Gastroesophageal sphincter (tissue), 4 donors: ENCODE measurements at regions not wholly inside any gene's neighbourhood (a gene's known extent, or its start where the extent isn't known, plus 50 kb on each side); places are given as distances from the start of the nearest gene placed in this dataset.

Experiments
- ATAC-seq: fragments of 150-250 bp; one replicate; pipeline ENCODE4 v1.9.1; 2016; ENCODE audit warnings: mild to moderate bottlenecking, moderate library complexity
- H3K27ac ChIP-seq, 4 donors: fragments of 200-600 bp; sonication (generic) in 3 of 4; 1 replicate in 3 of 4; 2 replicates in 1 of 4; pipeline ENCODE4 v1.5.1; 2016 to 2019
- H3K27me3 ChIP-seq: fragments of 200-600 bp; sonication (generic); one replicate; pipeline ENCODE4 v1.5.1; 2019
- H3K36me3 ChIP-seq, 2 donors: fragments of 200-600 bp; sonication (generic); one replicate each; pipeline ENCODE4 v1.5.1; 2019; ENCODE audit warnings: control low read depth in 1 of 2
- H3K4me1 ChIP-seq, 3 donors: fragments of 200-600 bp; sonication (generic); 1 replicate in 2 of 3; 2 replicates in 1 of 3; pipeline ENCODE4 v1.5.1; 2016 to 2019; ENCODE audit warnings: control low read depth in 2 of 3
- H3K4me3 ChIP-seq, 2 donors: fragments of 200-600 bp; sonication (generic); one replicate each; pipeline ENCODE4 v1.5.1; 2019; ENCODE audit warnings: mild to moderate bottlenecking in 1 of 2, moderate library complexity in 1 of 2
- H3K9me3 ChIP-seq, 3 donors: fragments of 200-600 bp; sonication (generic); one replicate each; pipeline ENCODE4 v1.5.1; 2017 to 2019; ENCODE audit warnings: control low read depth in 2 of 3
- EP300 ChIP-seq: sonication (generic); formaldehyde crosslinking; IDR thresholded peaks from one replicate; pipeline ENCODE4 v1.6.1; 2017; ENCODE audit warnings: antibody characterized with exemption, mild to moderate bottlenecking
- POLR2A ChIP-seq, 2 donors: fragments of 450-650 bp; IDR thresholded peaks; one replicate each; pipeline ENCODE4 v1.6.1; 2017; ENCODE audit warnings: antibody characterized with exemption in 2 of 2, mild to moderate bottlenecking in 2 of 2, moderate library complexity in 1 of 2
- POLR2AphosphoS5 ChIP-seq: sonication (generic); formaldehyde crosslinking; IDR thresholded peaks from one replicate; pipeline ENCODE4 v1.6.1; 2017; ENCODE audit warnings: antibody characterized with exemption
- WGBS, 2 donors: methylation state at CpG; one replicate each; pipeline ENCODE4 v1.1.5; 2018; ENCODE audit warnings: low coverage in 1 of 2; 5-methylcytosine and 5-hydroxymethylcytosine counted together
- TF ChIP-seq, protein P1 (sequence below), 4 experiments: fragments of 200-600 bp in 2 of 4; fragments of 450-650 bp in 2 of 4; sonication (generic) in 1 of 4; IDR thresholded peaks; one replicate each; pipeline ENCODE4 v1.5.1; 2017 to 2019; ENCODE audit warnings: antibody characterized with exemption in 4 of 4, mild to moderate bottlenecking in 2 of 4, moderate library complexity in 2 of 4

DNA sequence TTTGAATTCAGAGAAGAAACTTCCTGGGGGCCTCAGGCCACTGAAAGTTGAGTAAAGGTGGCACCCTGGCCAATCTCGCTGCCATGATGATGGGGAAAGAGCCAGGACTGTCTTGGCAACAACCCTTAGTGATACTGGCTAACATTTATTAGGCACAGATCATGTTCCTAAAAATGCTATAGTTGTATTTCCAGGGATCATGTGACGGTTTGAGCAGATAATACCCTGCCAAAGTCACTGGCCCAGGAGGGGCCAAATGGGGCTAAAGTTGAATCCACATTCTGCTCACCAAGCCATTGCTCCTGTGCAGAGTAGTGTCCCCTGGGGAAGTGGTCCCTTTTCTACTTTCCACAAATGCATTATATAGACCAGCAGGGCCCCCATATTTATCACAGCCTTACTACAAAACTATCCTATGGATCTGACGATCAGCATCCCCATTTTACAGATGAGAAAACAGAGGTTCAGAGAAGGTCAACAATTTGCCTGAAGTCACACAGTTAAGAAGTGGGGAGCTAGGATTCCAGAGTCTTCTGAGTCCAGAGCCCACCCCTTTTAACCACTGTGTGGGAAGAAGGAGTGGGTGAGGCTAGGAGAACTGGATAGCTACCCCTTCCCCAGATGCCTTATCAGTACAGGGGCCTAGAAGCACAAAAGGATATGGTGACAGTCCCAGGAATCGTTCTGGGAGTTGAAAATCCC, 300.0 kb upstream of the IRX3 start:
- ATAC-seq: no peak
- Histone ChIP-seq H3K36me3 (no peaks in the 10 kb centered on the region), H3K4me1 (no peaks in the 10 kb centered on the region), H3K27me3 (peaks cover 36% of the 10 kb centered on the region), H3K4me3 (no peak overlapping the region), H3K9me3 (no peaks in the 10 kb centered on the region), H3K27ac (no peak overlapping the region)
- 54 to 75% methylated on average over 1 to 4 of the region's 4 CpGs for WGBS, 2 donors
- TF ChIP-seq, protein P1, sequence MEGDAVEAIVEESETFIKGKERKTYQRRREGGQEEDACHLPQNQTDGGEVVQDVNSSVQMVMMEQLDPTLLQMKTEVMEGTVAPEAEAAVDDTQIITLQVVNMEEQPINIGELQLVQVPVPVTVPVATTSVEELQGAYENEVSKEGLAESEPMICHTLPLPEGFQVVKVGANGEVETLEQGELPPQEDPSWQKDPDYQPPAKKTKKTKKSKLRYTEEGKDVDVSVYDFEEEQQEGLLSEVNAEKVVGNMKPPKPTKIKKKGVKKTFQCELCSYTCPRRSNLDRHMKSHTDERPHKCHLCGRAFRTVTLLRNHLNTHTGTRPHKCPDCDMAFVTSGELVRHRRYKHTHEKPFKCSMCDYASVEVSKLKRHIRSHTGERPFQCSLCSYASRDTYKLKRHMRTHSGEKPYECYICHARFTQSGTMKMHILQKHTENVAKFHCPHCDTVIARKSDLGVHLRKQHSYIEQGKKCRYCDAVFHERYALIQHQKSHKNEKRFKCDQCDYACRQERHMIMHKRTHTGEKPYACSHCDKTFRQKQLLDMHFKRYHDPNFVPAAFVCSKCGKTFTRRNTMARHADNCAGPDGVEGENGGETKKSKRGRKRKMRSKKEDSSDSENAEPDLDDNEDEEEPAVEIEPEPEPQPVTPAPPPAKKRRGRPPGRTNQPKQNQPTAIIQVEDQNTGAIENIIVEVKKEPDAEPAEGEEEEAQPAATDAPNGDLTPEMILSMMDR (IDR thresholded peaks at IDR 0.05): no peak
- TF ChIP-seq POLR2A (IDR thresholded peaks at IDR 0.05) (no peak), EP300 (no peak), POLR2AphosphoS5 (no peak)

DNA sequence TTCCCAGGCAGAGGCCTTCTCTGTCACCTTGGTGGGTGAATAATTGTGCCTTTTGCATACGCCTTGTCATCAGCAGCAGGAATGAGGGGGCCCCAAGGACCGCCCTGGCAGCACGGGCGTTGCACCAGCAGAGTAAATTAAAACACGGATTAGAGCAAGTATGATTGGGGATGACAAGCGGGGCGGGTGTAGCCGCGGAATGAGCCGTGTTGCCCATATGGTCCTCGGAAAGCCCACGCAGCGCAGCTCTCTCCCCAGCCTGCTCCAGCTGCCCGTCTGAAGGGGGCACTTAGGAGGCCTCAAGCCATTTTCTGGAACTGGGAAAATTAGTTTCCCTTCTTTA, 299.4 kb upstream of the IRX3 start:
- no peak for ATAC-seq
- H3K4me1 ChIP-seq: no peaks in the 10 kb centered on the region
- no peak overlapping the region for H3K27ac ChIP-seq
- no peaks in the 10 kb centered on the region for H3K9me3 ChIP-seq
- WGBS, 2 donors: 43 to 64% methylated on average over 13 of the region's 14 CpGs
- TF ChIP-seq POLR2A (IDR thresholded peaks at IDR 0.05): no peak
- TF ChIP-seq POLR2AphosphoS5: no peak
- TF ChIP-seq, protein P1 (IDR thresholded peaks at IDR 0.05): no peak
- TF ChIP-seq EP300: no peak
- H3K27me3 ChIP-seq: peaks cover 39% of the 10 kb centered on the region
- H3K4me3 ChIP-seq: no peak overlapping the region
- H3K36me3 ChIP-seq: no peaks in the 10 kb centered on the region

DNA sequence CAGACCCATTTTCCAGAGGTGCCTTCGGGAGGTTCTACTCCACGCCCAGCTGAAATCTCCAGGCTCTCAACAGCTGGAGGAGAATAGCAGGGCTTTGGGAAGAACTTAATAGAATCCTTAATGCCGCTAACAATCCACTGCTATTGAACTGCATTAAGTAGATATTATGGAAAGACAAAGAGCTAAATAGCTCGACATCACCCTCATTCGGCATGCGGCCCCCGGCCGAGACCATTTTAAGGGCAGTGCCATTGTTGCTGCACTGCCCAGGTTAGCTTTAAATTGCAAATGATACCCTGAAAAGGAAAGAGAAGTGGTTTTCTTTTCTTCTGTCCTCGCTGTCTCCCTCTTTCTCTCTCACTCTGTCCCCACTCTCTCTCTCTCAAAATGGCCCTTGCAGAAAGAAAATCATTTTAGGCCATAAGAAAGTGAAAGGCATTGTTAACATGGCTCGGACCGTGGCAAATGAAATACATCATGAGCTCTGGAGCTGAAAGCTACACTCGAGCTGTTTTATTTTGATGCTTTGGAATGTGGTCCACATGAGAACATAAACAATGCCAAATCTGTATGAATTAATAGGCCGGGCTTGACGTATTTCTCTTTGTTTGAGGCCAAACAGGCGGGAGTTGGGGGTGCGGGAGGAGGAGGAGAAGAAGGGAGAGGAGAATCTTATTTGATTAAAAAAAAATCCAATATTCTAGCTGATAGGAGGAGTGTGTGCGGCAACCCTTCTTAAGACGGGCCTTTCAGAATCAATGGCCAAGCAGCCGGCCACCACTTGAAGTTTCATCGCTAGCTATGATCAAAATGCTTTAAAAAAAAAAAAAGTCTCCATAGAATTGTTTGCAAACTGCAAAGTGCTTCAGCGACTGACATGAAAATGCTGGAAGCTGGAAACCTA, 298.8 kb upstream of the IRX3 start:
- Histone ChIP-seq H3K4me3 (no peak overlapping the region), H3K4me1 (no peaks in the 10 kb centered on the region), H3K9me3 (no peaks in the 10 kb centered on the region), H3K27me3 (peaks cover 41% of the 10 kb centered on the region), H3K27ac (no peak overlapping the region), H3K36me3 (no peaks in the 10 kb centered on the region)
- TF ChIP-seq POLR2AphosphoS5: no peak
- ATAC-seq: no peak
- 49 to 56% methylated on average over 16 to 19 of the region's 21 CpGs for WGBS, 2 donors

DNA sequence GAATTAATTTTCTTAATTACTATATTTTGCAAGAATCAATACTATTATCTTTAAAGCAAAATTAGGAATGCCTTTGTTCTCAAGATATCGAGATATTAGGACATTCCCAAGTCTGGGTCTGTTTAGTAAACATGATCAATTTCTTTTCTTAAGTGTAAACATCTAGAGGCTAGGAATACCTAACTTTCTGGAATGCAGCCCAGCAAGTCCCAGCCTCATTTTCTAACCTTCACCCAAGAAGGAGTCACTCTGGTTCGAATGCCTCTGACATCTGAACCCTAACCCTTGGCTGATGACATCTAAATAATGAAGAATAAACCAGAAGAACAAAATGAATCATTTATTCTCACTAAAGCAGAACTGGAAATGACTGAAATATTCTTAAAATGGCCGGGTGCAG, 297.5 kb upstream of the IRX3 start:
- Histone ChIP-seq H3K9me3 (no peaks in the 10 kb centered on the region), H3K27ac (no peak overlapping the region), H3K4me1 (no peaks in the 10 kb centered on the region), H3K27me3 (peaks cover 50% of the 10 kb centered on the region), H3K4me3 (no peak overlapping the region), H3K36me3 (no peaks in the 10 kb centered on the region)
- TF ChIP-seq POLR2AphosphoS5: no peak
- TF ChIP-seq EP300: no peak
- no peak for TF ChIP-seq POLR2A (IDR thresholded peaks at IDR 0.05)
- TF ChIP-seq, protein P1 (IDR thresholded peaks at IDR 0.05): no peak
- 61 to 69% methylated on average over 2 to 3 of the region's 3 CpGs for WGBS, 2 donors
- ATAC-seq: no peak

DNA sequence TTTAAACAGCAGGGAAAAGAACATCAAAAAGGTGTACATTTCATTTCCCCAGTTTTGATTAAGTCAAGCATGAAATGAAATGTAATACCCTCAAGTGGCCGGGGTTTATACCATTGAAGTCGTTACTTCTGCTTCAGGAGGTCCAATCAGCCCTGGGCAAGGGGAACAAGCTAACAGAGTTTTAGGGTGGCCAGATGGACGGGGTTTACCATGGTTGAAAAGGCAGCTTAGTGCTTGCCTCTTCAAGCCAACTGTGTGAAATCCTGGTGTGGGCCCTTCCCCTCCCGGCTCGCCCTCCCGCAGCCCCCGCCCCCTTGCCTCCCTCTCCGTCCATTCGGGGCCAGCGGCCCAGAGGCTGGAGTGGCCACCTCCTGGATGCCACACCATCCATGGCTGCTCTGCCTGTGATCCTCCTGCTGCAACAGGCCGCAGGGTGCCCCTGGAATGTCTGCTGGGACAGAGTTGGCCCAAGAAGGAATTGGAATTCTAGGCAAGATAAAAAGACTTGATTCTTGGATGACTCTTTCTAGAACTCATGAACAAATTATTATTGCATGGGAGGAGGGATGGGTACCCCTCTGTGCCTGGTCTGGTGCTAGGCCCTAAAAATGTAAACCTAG, 296.2 kb upstream of the IRX3 start:
- Histone ChIP-seq H3K27me3 (peaks cover 59% of the 10 kb centered on the region), H3K9me3 (no peaks in the 10 kb centered on the region), H3K4me3 (no peak overlapping the region), H3K4me1 (no peaks in the 10 kb centered on the region), H3K27ac (no peak overlapping the region), H3K36me3 (no peaks in the 10 kb centered on the region)
- TF ChIP-seq, protein P1 (IDR thresholded peaks at IDR 0.05): no peak
- no peak for TF ChIP-seq POLR2A (IDR thresholded peaks at IDR 0.05)
- TF ChIP-seq POLR2AphosphoS5: no peak
- TF ChIP-seq EP300: no peak
- 80 to 89% methylated on average over 1 to 3 of the region's 11 CpGs for WGBS, 2 donors
- no peak for ATAC-seq
